ENCODE measurements at regions not wholly inside any gene's neighbourhood (a gene's known extent, or its start where the extent isn't known, plus 50 kb on each side); places are given as distances from the start of the nearest gene placed in this dataset.

DNA sequence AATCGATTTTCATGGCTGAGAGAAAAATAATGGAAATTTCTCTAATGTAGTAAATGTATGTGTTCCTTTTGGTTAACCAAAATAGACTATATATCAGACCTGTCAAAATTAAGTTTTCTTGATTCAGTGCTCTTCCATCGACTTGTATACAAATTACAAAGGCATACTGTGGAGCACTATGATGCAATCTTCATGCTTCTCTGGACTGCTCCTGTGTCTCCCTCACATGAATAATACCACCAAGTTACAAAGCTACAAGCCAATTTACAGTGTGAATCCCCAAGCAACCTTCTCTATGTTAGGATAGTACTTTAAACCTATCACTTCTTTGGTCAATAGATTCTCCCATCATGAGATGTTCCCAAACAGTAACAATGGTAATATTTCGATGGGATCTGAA lies 577.9 kb downstream of the PPARGC1A start:
- DNase-seq = no peak
- intact Hi-C loops (cut with DNase I) = no loop called here

DNA sequence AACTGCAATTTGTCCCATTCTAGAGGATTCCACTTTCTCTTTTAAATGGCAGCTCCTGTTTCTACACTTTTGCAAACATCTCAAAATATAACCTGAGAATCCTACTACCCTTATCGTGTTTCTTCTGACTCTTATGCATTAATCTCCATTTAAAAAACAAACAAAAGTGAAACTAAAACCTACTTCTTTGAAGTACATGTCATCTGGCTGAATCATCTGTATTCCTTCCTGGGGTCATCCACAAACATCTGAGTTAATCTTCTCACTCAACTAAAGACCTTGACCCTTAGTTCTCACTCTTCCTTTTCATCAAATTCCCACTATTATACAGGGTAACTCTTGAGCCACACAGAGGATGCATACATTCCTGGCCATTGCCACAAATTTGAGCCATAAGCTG lies 584.8 kb downstream of the PPARGC1A start:
- no peak for DNase-seq
- intact Hi-C loops (cut with DNase I) = no loop called here

DNA sequence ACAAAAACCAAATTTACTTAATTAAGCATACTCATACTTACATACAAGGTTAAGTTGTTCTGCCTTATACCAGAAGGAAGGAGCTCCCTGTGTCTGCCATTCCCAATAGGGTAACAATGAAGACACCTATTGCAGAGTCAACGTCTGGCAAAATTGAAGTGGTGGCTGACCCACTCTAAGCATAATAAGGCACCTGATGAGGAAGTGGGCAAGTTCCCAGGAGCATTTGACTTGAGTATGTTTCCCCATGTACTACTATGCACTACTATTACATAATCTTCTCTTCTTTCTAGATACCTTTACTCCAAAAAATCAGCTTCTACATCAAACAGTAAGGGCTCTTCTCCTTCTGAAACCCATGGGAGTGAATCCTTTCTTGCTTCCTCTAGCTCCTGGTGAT lies 591.5 kb downstream of the PPARGC1A start:
- intact Hi-C loops (cut with DNase I) = no loop called here
- no peak for DNase-seq

DNA sequence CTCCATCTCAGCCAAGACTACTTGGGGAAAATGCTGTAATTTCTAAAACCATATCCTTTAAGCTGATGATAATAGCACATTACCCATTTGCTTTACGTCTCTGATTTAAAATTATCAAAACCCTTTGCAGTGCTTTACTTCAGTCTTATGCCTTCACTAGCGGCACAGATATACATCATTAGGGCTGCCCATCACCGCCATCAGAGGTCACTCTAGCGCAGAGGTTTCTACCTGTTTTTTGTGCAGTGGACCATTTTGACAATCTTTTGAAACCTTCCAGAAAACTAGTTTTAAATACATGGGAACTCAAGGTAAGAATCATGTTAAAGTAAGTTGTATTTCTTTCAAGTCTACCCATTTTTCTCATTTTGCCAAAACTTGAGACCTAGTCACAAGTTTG lies 592.5 kb downstream of the PPARGC1A start:
- DNase-seq = no peak
- intact Hi-C loops (cut with DNase I) = no loop called here

DNA sequence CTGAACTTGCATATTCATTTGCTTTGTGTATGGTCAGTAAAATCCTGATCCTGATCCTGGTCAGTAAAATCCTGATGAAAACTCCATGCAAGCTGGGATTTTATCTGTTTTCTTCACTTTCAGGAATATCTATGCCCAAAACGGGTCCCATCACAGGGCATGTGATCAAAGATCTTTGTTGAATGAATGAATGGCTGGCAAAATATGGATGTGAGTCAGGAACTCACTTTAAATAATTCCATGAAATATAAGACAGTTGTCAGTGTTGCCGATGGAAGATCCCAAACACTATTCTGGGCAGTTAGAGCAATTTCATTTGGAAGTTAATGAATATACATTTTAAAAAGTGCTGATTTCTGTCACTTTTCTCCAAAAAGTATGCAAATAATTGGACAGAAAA lies 598.4 kb downstream of the GBA3 start:
- intact Hi-C loops (cut with DNase I) = no loop called here
- DNase-seq = no peak

DNA sequence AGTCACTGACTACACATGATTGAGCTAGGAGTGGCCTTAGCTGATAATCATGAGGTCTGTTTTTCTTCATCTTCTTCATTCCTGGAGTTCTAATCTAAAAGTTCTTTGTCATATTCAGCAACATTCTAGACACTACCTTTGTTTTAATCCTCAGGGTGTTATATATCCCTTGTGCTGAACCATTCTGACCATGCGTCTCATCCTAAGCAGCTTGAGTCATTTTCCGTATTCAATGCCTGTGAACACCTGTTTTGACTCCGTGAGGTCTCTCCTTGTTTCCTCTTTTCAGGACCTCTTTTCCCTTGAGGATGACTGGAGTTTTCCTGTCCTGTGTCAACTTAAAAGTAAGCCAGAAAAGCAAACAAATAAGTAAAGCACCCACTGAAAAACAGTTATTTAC lies 597.9 kb downstream of the GBA3 start:
- DNase-seq = no peak
- intact Hi-C loops (cut with DNase I) = no loop called here

DNA sequence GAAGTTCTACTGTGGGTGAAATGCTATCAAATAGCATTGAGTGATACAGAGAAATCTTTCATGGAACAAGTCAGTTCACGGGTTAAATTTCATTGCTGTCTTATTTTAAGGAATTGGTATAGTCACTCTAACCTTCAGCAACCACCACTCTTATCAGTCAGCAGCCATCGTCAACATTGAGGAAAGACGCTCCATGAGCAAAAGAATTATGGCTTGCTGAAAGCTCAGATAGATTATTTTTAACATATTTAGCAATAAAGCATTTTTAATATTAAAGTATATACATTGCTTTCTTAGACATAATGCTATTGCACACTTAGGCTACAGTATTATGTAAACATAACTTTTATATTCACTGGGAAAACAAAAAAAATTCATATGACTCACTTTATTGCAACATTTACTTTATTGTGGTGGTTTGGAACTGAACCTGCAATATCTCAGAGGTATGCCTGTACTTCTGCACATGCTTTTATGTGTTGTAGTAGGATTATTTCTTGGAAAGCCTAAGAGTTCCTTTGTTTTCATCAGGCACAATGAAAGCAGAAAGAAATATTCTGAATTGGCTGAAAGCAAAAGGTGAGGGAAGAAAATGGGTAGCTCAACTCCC lies 586.7 kb downstream of the GBA3 start:
- DNase-seq = no peak
- intact Hi-C loops (cut with DNase I) = no loop called here

DNA sequence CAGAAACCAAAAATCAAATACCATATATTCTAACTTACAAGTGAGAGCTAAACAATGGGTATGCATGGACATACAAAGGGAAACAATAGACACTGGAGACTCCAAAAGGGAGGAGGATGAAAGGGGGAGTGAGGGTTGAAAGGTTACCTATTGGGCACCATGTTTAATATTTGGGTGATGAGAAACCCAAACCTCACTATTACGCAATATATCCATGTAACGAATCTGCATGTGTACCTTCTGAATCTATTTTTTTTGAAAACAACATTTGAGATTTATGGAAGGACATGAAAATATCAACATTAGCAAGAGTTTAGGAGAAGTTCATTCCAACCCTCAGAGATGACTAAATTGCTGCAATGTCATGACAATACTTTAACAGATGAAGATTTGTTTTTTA lies 586.1 kb downstream of the GBA3 start:
- intact Hi-C loops (cut with DNase I) = no loop called here

DNA sequence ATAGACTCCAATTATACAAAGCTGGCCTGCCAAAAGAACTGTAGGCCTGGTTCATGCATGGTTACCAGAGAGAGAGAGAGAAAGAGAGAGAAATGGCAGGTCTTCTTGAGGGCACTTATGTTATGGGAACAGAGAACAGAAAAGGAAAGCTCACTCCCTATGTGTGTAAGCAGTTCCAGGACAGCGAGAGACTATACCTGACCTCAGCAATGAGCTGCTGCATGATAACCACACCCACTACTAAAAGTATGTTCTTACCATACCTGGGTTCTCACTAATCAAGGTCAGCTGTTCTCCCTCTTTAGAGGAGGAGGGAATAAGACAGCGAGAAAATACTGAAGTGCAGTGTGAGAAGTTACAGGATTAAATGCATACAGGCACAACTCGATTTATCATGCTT lies 583.3 kb downstream of the GBA3 start:
- intact Hi-C loops (cut with DNase I) = no loop called here
- no peak for DNase-seq

More for the DNA sequence above, 586.1 kb downstream of the GBA3 start:
- DNase-seq = no peak

DNA sequence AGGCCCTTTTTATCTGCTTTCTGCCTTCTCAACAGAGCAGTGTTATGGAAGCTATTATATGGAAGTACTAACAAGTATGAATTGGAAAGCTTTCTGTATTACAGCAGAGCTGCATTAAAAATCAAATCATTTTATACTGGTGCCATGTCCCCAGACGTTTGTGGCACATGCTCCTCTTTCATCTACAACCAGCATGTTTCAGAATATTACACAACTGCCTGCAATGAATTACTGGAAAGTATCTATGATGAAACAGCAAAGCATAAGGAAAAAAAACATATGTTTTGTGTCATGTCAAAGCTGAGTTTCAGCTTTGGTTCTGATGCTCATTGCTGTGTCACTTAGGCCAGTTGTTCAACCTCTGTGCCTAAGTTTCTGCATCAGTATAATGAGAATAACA lies 576.8 kb downstream of the GBA3 start:
- no peak for DNase-seq
- intact Hi-C loops (cut with DNase I) = no loop called here

DNA sequence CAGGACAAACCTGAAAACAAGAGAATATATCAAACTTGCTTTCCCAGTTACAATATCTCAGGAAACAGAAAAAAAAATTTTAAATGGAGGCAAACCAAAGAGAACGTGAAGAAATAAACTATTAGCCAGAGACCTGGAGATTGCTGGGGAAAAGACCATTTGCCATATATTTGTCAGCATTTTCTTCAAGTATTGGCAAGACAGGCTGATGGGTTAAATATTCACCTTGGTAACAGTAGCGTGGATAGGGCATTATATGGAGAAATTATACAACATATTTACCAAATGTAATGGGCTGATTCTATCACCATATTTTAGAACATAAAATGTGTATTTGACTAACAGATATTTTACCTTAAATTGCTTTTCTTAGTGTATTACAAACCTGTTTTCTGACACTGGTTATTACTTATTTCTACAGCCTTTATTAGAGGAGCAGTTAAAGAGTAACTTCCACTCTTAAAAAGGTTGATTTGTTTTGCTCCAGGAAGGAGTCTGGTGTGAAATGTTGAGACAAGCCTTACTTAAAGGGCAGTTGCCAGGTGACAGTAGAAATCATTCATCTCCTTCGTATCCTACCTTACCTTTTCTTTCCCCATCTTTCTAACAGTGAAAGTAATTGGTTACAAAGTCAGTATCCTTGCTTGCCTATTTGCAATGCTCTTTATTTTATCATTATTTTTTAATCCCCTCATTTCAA lies 575.5 kb downstream of the GBA3 start:
- no peak for DNase-seq
- intact Hi-C loops (cut with DNase I) = no loop called here

DNA sequence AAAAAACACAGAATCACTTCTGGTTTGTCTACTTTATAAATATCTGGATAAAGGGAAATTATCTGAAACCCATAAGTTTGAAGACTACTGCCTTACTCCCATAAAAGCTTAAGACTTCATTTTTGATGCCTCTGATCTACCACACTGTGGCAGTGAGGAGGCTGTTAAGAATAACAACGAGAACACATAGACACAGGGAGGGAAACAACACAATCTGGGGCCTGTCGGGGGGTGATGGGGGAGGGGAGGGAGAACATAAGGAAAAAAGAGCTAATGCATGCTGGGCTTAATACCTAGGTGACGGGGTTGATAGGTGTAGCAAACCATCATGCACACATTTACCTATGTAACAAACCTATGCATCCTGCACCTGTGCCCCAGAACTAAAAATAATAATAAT lies 573.7 kb downstream of the GBA3 start:
- intact Hi-C loops (cut with DNase I) = no loop called here

DNA sequence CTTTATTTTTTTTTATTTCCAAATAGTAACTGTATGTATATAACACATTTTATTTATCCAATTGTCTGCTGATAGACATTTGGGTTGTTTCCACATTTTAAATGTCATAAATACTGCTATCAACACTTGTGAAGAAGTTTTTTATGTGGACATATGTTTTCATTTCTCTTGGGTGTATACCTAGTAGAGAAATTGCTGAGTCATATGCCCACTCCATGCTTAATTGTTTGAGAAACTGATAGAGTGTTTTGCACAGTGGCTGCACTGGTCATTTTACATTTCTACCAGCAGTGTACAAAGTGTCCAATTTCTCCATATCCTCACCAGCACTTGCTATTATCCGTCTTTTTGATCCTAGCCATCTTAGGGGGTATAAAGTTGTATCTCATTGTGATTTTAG lies 567.8 kb downstream of the GBA3 start:
- intact Hi-C loops (cut with DNase I) = no loop called here
- no peak for DNase-seq

More for the DNA sequence above, 573.7 kb downstream of the GBA3 start:
- no peak for DNase-seq

DNA sequence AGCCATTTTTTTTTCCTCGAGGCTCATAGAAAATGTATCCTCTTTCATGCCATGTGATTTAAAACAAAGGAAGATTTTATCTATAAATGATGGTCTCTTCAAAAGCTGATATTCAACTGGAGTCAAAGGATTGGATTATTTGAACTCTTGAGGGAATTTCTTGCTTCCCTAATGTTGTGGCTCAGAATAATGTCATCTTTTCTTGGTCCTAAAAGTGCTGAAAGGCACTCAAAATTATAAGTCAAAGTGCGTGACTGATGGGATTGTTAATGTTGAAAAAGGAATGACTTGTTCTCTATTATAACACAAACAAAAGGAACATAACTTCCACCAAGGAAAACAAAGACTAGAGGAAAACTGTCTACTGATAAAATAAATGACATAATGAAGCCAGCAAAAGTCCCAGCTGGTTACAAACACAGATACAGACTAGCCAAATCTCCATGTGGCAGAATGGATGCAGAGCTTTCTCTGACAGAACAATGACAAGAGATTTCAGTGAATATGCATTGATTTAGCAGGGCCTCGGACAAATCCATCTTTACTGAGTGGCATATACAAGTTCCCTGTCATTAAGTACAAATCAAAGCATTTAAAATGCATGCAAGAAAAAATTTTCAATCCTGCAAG lies 552.6 kb downstream of the GBA3 start:
- intact Hi-C loops (cut with DNase I) = no loop called here
- peak in 2 of 42 donors; percentile 6 to 31 for DNase-seq

DNA sequence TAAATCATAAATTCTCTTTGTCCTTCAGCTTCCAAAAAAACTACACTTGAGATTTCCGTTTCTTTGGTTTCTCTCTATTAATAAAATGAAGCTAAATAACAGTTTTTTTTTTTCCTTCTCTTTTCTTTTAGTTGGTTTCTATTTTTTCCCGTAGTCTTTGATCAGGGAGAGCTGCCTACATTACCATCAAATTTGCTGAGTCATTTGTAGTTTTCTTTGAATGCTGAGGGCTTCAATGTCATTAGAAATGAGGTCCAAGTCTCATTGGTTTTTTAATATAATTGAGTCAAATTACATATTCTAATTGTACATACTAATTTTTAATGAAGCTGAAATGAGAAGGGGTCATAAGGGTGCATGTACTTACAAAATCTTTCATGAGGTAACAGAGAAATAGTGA lies 550.2 kb downstream of the GBA3 start:
- intact Hi-C loops (cut with DNase I) = no loop called here
- DNase-seq = no peak

DNA sequence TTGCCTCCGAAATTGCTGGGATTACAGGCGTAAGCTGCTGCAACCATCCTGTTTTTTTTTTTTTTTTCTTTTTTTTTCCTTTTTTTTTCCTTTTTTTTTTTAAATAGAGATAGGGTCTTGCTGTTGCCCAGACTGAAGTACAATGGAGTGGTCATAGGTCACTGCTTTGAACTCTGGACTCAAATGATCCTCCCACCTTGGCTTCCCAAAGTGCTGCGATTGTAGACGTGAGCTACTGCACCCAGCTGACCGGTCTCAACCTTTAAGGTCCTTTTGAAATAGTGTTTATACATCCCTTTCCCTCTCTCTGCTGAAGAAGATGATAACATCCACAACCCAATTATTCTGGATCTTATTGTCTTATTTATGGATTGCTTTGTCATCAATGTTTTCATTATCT lies 548.7 kb downstream of the GBA3 start:
- intact Hi-C loops (cut with DNase I) = no loop called here
- no peak for DNase-seq

DNA sequence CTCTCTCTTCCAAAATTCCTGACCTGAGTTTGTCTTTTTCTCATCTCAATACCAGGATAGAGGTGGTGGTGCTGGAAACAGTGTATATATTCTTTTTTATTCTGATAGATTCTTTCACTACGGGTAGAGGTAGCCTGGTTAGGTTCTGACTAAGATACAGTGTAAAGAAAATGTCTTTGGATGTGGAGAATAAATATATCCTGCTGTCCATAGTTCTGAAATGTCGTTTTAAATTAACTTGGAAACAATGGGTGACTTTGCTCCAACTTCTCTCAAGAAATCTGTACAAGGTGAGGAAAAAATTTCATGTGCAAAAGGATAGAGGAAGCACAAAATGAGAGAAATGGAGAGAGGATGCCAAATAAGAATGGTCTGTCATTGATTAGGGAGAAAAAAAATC lies 546.1 kb downstream of the GBA3 start:
- intact Hi-C loops (cut with DNase I) = no loop called here
- no peak for DNase-seq

DNA sequence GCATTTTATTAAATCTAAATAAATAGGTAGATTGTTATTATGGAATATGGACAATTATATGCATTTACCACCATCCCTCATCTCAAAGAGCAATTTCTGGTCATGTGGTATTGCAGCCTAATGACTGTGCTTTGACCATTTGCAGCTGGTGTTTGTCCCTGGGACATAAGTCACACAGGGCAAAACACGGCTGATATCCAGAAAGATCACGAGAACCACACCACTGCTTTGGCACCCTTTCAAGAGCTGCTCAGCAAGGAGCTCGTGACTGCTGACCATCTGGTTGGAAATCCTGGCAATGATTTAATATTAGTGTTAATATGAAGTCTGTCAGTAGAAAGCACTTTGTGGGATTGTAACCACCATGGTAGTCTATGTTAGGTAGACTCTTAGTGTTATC lies 545.0 kb downstream of the GBA3 start:
- intact Hi-C loops (cut with DNase I) = no loop called here
- peak in 30 of 42 donors; percentile 1 to 67 (median 18) for DNase-seq

DNA sequence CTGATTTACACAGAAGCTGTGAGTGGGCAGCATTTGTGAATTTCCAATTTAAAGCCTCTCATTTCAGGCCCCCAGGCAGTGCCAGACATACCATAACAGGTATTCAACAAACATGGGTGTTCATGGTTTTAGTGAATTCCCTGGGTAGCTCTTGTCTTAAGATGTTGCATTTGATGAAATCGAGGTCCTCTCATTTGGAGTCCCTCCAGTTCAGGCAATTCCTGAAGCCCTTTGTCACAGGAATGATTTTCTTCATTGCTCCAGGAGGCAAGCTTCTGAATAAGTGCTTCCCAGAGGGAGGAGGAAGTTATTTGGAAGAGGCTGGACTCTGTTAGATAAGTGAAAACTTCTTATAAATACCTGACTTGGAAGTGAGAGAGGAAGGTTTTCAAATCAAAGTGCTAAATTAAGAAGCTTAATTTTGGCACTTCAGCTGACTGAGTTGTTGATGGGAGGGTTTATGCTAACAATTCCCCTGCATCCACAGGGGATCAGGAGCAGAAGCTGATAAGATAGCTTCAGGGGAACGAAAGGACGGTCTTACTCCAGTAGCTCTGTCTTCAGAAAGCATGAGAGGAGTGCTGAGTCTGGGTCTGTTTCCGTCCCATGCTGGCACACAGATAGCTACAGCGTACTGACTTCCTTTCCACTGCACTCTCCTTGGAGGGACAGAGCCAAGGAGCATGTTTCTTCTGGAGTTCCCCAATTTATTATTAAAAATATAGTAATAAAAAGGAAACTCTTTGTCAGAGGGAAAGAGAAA lies 543.1 kb downstream of the GBA3 start:
- intact Hi-C loops (cut with DNase I) = no loop called here
- DNase-seq = no peak

DNA sequence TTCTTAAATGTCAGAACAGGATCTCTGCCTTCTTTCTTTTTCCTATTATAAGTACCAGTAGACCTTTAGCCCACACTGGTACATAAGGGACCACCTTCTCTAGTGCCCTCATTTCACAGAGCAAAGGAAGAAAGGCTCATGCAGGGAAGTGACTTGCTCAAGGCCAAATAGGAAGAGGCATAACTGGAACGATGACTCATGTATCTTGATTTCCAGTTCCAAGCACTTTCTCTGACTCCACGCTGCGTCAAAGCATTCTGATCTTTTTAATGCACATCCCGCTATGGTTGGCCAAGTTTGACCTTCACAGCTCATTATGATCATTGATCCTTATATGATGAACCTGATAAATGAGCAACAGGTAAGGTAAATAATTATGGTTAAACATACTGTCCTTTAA lies 542.0 kb downstream of the GBA3 start:
- intact Hi-C loops (cut with DNase I) = no loop called here
- DNase-seq = no peak

All from head of caudate nucleus (tissue), 42 donors.